ENCODE measurements at regions not wholly inside any gene's neighbourhood (a gene's known extent, or its start where the extent isn't known, plus 50 kb on each side); places are given as distances from the start of the nearest gene placed in this dataset.
A peak's percentile ranks its signal among the peaks of the same experiment; 100 is the strongest.

GRCh38 chr17:17421346-17422216, 55.2 kb upstream of the MED9 start:
- Histone ChIP-seq H3K27me3 (no peaks in the 10 kb centered on the region), H3K4me3 (no peak overlapping the region), H3K9me3 (no peaks in the 10 kb centered on the region), H3K36me3 (no peaks in the 10 kb centered on the region), H3K27ac (no peak overlapping the region), H3K4me1 (peaks cover 0 to 26% (median 10%) of the 10 kb centered on the region in 4 donors)
- 81% methylated on average over 3 of the region's 10 CpGs for WGBS (ENCODE audit: insufficient coverage, low coverage, low lambda C conversion rate, missing lambda C conversion rate)
- ATAC-seq (no peak), DNase-seq (peak in 1 of 3 donors; percentile 23)
- TF ChIP-seq, protein P1, sequence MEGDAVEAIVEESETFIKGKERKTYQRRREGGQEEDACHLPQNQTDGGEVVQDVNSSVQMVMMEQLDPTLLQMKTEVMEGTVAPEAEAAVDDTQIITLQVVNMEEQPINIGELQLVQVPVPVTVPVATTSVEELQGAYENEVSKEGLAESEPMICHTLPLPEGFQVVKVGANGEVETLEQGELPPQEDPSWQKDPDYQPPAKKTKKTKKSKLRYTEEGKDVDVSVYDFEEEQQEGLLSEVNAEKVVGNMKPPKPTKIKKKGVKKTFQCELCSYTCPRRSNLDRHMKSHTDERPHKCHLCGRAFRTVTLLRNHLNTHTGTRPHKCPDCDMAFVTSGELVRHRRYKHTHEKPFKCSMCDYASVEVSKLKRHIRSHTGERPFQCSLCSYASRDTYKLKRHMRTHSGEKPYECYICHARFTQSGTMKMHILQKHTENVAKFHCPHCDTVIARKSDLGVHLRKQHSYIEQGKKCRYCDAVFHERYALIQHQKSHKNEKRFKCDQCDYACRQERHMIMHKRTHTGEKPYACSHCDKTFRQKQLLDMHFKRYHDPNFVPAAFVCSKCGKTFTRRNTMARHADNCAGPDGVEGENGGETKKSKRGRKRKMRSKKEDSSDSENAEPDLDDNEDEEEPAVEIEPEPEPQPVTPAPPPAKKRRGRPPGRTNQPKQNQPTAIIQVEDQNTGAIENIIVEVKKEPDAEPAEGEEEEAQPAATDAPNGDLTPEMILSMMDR (IDR thresholded peaks at IDR 0.05): no peak
- TF ChIP-seq POLR2A (IDR thresholded peaks at IDR 0.05): no peak
- intact Hi-C loops (cut with DNase I): no loop called here

DNA sequence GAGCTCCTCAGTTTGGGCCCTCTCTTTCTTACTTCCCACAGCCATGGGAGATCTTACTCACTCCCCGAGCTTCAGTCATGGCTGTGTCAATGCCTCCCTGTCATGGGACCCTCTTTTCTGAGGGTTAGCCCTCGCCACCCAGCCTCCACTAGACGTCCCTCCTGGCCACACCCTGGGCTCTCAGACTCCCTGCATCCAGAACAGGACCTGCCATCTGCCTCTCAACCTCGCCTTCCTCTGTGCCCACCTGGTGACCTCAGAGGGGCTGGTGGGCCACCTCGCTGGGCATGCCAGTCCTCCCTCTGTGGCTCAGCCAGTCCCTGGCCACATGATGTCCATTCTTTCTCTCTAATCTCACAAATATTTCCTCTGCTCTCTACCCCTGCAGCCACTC, 54.6 kb upstream of the MED9 start:
- no peaks in the 10 kb centered on the region for H3K36me3 ChIP-seq
- ATAC-seq: no peak
- no peak overlapping the region for H3K4me3 ChIP-seq
- H3K9me3 ChIP-seq: no peaks in the 10 kb centered on the region
- peaks cover 0 to 19% (median 7%) of the 10 kb centered on the region in 4 donors for H3K4me1 ChIP-seq
- TF ChIP-seq, protein P1 (IDR thresholded peaks at IDR 0.05): no peak
- TF ChIP-seq POLR2A (IDR thresholded peaks at IDR 0.05): no peak
- no peak overlapping the region for H3K27ac ChIP-seq
- intact Hi-C loops (cut with DNase I): no loop called here
- DNase-seq: peak in 1 of 3 donors; percentile 25
- H3K27me3 ChIP-seq: no peaks in the 10 kb centered on the region
- WGBS (ENCODE audit: insufficient coverage, low coverage, low lambda C conversion rate, missing lambda C conversion rate): 88% methylated on average over 3 of the region's 5 CpGs

DNA sequence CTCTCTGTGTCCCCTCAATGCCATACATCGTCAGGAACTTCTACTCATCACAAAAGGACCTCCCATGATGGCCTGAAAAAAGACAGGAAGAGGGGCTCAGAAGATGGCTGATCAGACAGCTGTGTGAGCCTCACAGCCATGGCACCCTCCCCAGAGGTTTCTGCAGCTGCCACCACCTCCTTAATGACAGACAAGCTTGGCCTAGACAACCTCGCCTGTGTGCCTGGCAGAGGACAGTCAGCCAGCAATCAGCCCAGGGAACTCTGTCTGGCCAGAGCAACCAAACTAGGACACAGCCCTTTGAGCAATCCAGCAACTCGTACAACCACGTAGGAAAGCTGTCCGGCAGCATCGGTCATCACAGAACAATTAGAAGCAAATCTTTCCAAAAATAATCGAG, 54.2 kb upstream of the MED9 start:
- Histone ChIP-seq H3K27ac (no peak overlapping the region), H3K9me3 (no peaks in the 10 kb centered on the region), H3K27me3 (no peaks in the 10 kb centered on the region), H3K36me3 (no peaks in the 10 kb centered on the region), H3K4me1 (peaks cover 0 to 15% (median 5%) of the 10 kb centered on the region in 4 donors), H3K4me3 (no peak overlapping the region)
- intact Hi-C loops (cut with DNase I): no loop called here
- no peak for ATAC-seq
- 88% methylated on average over 6 of the region's 7 CpGs for WGBS (ENCODE audit: insufficient coverage, low coverage, low lambda C conversion rate, missing lambda C conversion rate)
- TF ChIP-seq POLR2A (IDR thresholded peaks at IDR 0.05): no peak
- TF ChIP-seq, protein P1 (IDR thresholded peaks at IDR 0.05): no peak
- peak in 1 of 3 donors; percentile 27 for DNase-seq

DNA sequence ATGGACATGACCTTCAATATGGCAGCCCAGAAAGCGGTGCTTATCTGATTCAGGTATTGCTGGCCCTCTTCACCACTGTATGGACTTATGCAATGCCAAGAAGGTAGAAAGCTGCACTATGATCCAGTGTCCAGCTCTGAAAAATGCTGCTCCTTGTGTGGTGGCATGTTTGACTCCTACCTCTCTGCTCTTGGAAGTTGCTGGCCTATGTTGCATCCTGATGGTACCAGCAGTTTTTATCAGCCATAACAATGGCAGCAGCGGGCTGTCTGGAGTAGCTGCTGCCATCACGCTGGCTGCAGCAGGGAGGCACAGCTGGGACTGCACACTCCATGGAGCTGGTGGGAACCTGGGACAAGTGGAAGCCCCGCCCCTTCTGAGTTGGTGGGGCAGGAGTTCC, 53.1 kb upstream of the MED9 start:
- Histone ChIP-seq H3K9me3 (no peaks in the 10 kb centered on the region), H3K27me3 (no peaks in the 10 kb centered on the region), H3K4me1 (peaks cover 0 to 9% (median 2%) of the 10 kb centered on the region in 4 donors), H3K27ac (no peak overlapping the region), H3K36me3 (no peaks in the 10 kb centered on the region), H3K4me3 (no peak overlapping the region)
- intact Hi-C loops (cut with DNase I): no loop called here
- WGBS (ENCODE audit: insufficient coverage, low coverage, low lambda C conversion rate, missing lambda C conversion rate): 88% methylated on average over 1 of the region's 4 CpGs
- TF ChIP-seq, protein P1 (IDR thresholded peaks at IDR 0.05): no peak
- no peak for TF ChIP-seq POLR2A (IDR thresholded peaks at IDR 0.05)
- ATAC-seq: no peak
- no peak for DNase-seq
